H1 (cell line): ENCODE measurements at regions not wholly inside any gene's neighbourhood (a gene's known extent, or its start where the extent isn't known, plus 50 kb on each side); places are given as distances from the start of the nearest gene placed in this dataset.

Source experiments
- CTCF ChIA-PET: fragments of 300-600 bp; sonication (Branson Sonifier 250); formaldehyde crosslinking; loops from one replicate; lab custom pipeline; 2021; ENCODE audit not compliant: partially characterized antibody; lab: Charles Lee
- POLR2A ChIA-PET: fragments of 300-600 bp; sonication (Branson Sonifier 250); formaldehyde crosslinking; loops from one replicate; lab custom pipeline; 2021; ENCODE audit warnings: inconsistent platforms; ENCODE audit not compliant: partially characterized antibody; lab: Charles Lee
- DNase-seq, 2 experiments: peaks; one replicate each; pipeline versions ENCODE4 v3.0.0 to v3.0.0-alpha.2; 2010 to 2022; ENCODE audit warnings: low spot score in 2 of 2, low read depth in 1 of 2, mixed read lengths in 1 of 2
- FAIRE-seq: peaks from 2 replicates; lab custom pipeline; 2011; peaks lifted over from hg19 to GRCh38; lab: Jason Lieb, UNC
- H2AFZ ChIP-seq: 2 replicates; pipeline ENCODE4 v1.8.1; 2012; ENCODE audit warnings: low read length, inconsistent platforms
- H2AK5ac ChIP-seq: 2 replicates; pipeline ENCODE4 v1.6.1; 2013; ENCODE audit warnings: low read depth, low read length
- H2BK120ac ChIP-seq: replicated peaks from 2 replicates; pipeline ENCODE3; 2013; ENCODE audit warnings: low read depth, low read length, inconsistent platforms
- H2BK12ac ChIP-seq: 2 replicates; pipeline ENCODE4 v1.6.1; 2013; ENCODE audit warnings: low read depth, low read length
- H2BK15ac ChIP-seq: 2 replicates; pipeline ENCODE4 v1.6.1; 2013; ENCODE audit warnings: low read length
- H2BK20ac ChIP-seq: 2 replicates; pipeline ENCODE4 v1.6.1; 2013; ENCODE audit warnings: low read length
- H2BK5ac ChIP-seq: 2 replicates; pipeline ENCODE4 v1.6.1; 2013; ENCODE audit warnings: low read depth, low read length
- H3K14ac ChIP-seq: 2 replicates; pipeline ENCODE4 v1.6.1; 2013; ENCODE audit warnings: inconsistent platforms; ENCODE audit not compliant: insufficient read length
- H3K18ac ChIP-seq: 2 replicates; pipeline ENCODE4 v1.6.1; 2013; ENCODE audit warnings: low read length; ENCODE audit errors: extremely low read depth
- H3K23ac ChIP-seq: 2 replicates; pipeline ENCODE4 v1.6.1; 2013; ENCODE audit warnings: inconsistent platforms; ENCODE audit not compliant: insufficient read length
- H3K23me2 ChIP-seq: 2 replicates; pipeline ENCODE4 v1.6.1; 2013; ENCODE audit warnings: low read depth, low read length
- H3K27ac ChIP-seq: 2 replicates; pipeline ENCODE4 v1.6.1; 2011; ENCODE audit warnings: low read depth, low read length, inconsistent platforms
- H3K27me3 ChIP-seq, 4 experiments: replicated peaks in 1 of 4; 1 replicate in 1 of 4; 2 replicates in 3 of 4; pipeline versions ENCODE4 v1.6.1 to v1.8.1; 2011 to 2013; ENCODE audit warnings: low read length in 3 of 4, mild to moderate bottlenecking in 3 of 4, inconsistent platforms in 2 of 4, mixed read lengths in 2 of 4, moderate library complexity in 1 of 4; ENCODE audit not compliant: control insufficient read depth in 3 of 4, insufficient read depth in 3 of 4; ENCODE audit errors: extremely low read depth in 1 of 4
- H3K36me3 ChIP-seq, 4 experiments: 2 replicates each; pipeline versions ENCODE4 v1.6.1 to v1.8.1; 2011 to 2013; ENCODE audit warnings: mild to moderate bottlenecking in 4 of 4, low read length in 3 of 4, moderate library complexity in 2 of 4, control low read depth in 1 of 4, inconsistent platforms in 1 of 4; ENCODE audit not compliant: insufficient read depth in 4 of 4, control insufficient read depth in 2 of 4
- H3K4ac ChIP-seq: replicated peaks from 2 replicates; pipeline ENCODE3; 2013; ENCODE audit warnings: low read length, low read depth, mixed read lengths, inconsistent platforms; ENCODE audit not compliant: insufficient read length
- H3K4me1 ChIP-seq, 4 experiments: replicated peaks in 1 of 4; 1 replicate in 1 of 4; 2 replicates in 3 of 4; pipeline versions ENCODE4 v1.6.1 to v1.8.1; 2011 to 2013; ENCODE audit warnings: low read length in 3 of 4, inconsistent platforms in 2 of 4, mixed read lengths in 1 of 4; ENCODE audit not compliant: insufficient read depth in 4 of 4, control insufficient read depth in 3 of 4
- H3K4me2 ChIP-seq, 2 experiments: 2 replicates each; pipeline versions ENCODE4 v1.6.1 to v1.8.1; 2011 to 2013; ENCODE audit warnings: low read depth in 2 of 2, low read length in 2 of 2, control low read depth in 1 of 2, inconsistent platforms in 1 of 2, mild to moderate bottlenecking in 1 of 2; ENCODE audit not compliant: insufficient read depth in 1 of 2
- H3K4me3 ChIP-seq, 4 experiments: fragments of 200-600, 300-600 bp in 1 of 4; sonication (generic), shearing (Covaris generic), sonication (Bioruptor Twin) in 1 of 4; 2 replicates each; pipeline versions ENCODE4 v1.5.1 to v1.8.1; 2011 to 2016; ENCODE audit warnings: low read length in 4 of 4, low read depth in 3 of 4, control low read depth in 2 of 4, inconsistent platforms in 2 of 4, mild to moderate bottlenecking in 2 of 4, mixed read lengths in 1 of 4, moderate library complexity in 1 of 4; ENCODE audit not compliant: insufficient read depth in 2 of 4; ENCODE audit errors: extremely low read depth in 1 of 4
- H3K56ac ChIP-seq: replicated peaks from 2 replicates; pipeline ENCODE3; 2013; ENCODE audit warnings: low read depth, mild to moderate bottlenecking, mixed read lengths, low read length, inconsistent platforms; ENCODE audit not compliant: insufficient read length
- H3K79me1 ChIP-seq: 2 replicates; pipeline ENCODE4 v1.6.1; 2013; ENCODE audit warnings: low read depth, low read length, control low read depth
- H3K79me2 ChIP-seq, 2 experiments: 2 replicates each; pipeline versions ENCODE4 v1.6.1 to v1.8.1; 2012 to 2013; ENCODE audit warnings: low read length in 2 of 2, mild to moderate bottlenecking in 2 of 2, inconsistent platforms in 1 of 2; ENCODE audit not compliant: insufficient read depth in 2 of 2, control insufficient read depth in 1 of 2
- H3K9ac ChIP-seq, 4 experiments: replicated peaks in 1 of 4; 1 replicate in 1 of 4; 2 replicates in 3 of 4; pipeline versions ENCODE4 v1.6.1 to v1.8.1; 2011 to 2013; ENCODE audit warnings: low read depth in 3 of 4, low read length in 3 of 4, control low read depth in 2 of 4, mild to moderate bottlenecking in 2 of 4, moderate library complexity in 2 of 4, inconsistent platforms in 1 of 4; ENCODE audit errors: extremely low read depth in 1 of 4
- H3K9me3 ChIP-seq, 2 experiments: 2 replicates each; pipeline versions ENCODE4 v1.6.1 to v1.8.1; 2012 to 2013; ENCODE audit warnings: mild to moderate bottlenecking in 2 of 2, moderate library complexity in 2 of 2, control low read depth in 1 of 2, inconsistent platforms in 1 of 2, low read depth in 1 of 2, low read length in 1 of 2, mixed read lengths in 1 of 2; ENCODE audit not compliant: insufficient read depth in 2 of 2
- H4K20me1 ChIP-seq, 2 experiments: replicated peaks in 1 of 2; 2 replicates each; pipeline versions ENCODE3 to v1.8.1; 2011 to 2013; ENCODE audit warnings: inconsistent platforms in 2 of 2, low read length in 2 of 2, mild to moderate bottlenecking in 1 of 2; ENCODE audit not compliant: insufficient read depth in 2 of 2, control insufficient read depth in 1 of 2
- H4K5ac ChIP-seq: 2 replicates; pipeline ENCODE4 v1.6.1; 2013; ENCODE audit warnings: low read length, low read depth, mixed read lengths, inconsistent platforms; ENCODE audit not compliant: insufficient read length
- H4K8ac ChIP-seq: 2 replicates; pipeline ENCODE4 v1.8.0; 2013; ENCODE audit warnings: mild to moderate bottlenecking, moderate library complexity, low read length, inconsistent platforms; ENCODE audit not compliant: insufficient read depth; ENCODE audit errors: extremely low read depth
- H4K91ac ChIP-seq: replicated peaks from 2 replicates; pipeline ENCODE3; 2013; ENCODE audit warnings: low read length, mixed read lengths, inconsistent platforms; ENCODE audit not compliant: insufficient read length
- CBX5 ChIP-seq: fragments of 300-800, 300-1000 bp; sonication (generic); IDR thresholded peaks from 2 replicates; pipeline ENCODE4 v1.7.1; 2016; ENCODE audit warnings: antibody characterized with exemption, low read length, low read depth
- CTBP2 ChIP-seq: IDR thresholded peaks from 2 replicates; pipeline ENCODE4 v1.7.0; 2011; ENCODE audit warnings: borderline replicate concordance, mild to moderate bottlenecking, moderate library complexity, mixed read lengths, low read length; ENCODE audit not compliant: insufficient read depth, insufficient read length
- KDM5A ChIP-seq: fragments of 200-600 bp; IDR thresholded peaks from 2 replicates; pipeline ENCODE4 v1.7.1; 2012; ENCODE audit warnings: mild to moderate bottlenecking, low read length, inconsistent platforms, mixed read lengths
- MAFK ChIP-seq: IDR thresholded peaks from 2 replicates; pipeline ENCODE4 v1.6.1; 2012; ENCODE audit warnings: low read depth, mild to moderate bottlenecking, improper control_type of control experiment, low read length
- POU5F1 ChIP-seq: IDR thresholded peaks from 2 replicates; pipeline ENCODE4 v1.6.1; 2011; ENCODE audit warnings: low read depth, mild to moderate bottlenecking, low read length, moderate library complexity
- SP2 ChIP-seq: IDR thresholded peaks from 2 replicates; pipeline ENCODE4 v1.6.1; 2012; ENCODE audit warnings: mild to moderate bottlenecking, low read length, inconsistent platforms
- SP4 ChIP-seq: IDR thresholded peaks from 2 replicates; pipeline ENCODE4 v1.6.1; 2012; ENCODE audit warnings: low read length, inconsistent platforms
- SRF ChIP-seq: IDR thresholded peaks from 2 replicates; pipeline ENCODE4 v1.6.1; 2011; ENCODE audit warnings: mild to moderate bottlenecking, low read depth, low read length, moderate library complexity
- TAF7 ChIP-seq: optimal IDR thresholded peaks from 2 replicates; pipeline ENCODE3; 2011; ENCODE audit warnings: low read depth, mild to moderate bottlenecking, inconsistent platforms, low read length, moderate library complexity, borderline replicate concordance
- WGBS, 2 experiments: shearing (Covaris generic) in 1 of 2; methylation state at CpG; one replicate each; pipeline versions ENCODE4 v1.1.6 to v1.1.7; 2013 to 2015; ENCODE audit warnings: low lambda C conversion rate in 2 of 2, mixed read lengths in 2 of 2, inconsistent platforms in 1 of 2, low coverage in 1 of 2, missing lambda C conversion rate in 1 of 2; ENCODE audit not compliant: insufficient replicate concordance in 2 of 2, insufficient coverage in 1 of 2, insufficient read length in 1 of 2; ENCODE audit errors: extremely low coverage in 1 of 2, missing lambda C conversion rate in 1 of 2; 5-methylcytosine and 5-hydroxymethylcytosine counted together

DNA sequence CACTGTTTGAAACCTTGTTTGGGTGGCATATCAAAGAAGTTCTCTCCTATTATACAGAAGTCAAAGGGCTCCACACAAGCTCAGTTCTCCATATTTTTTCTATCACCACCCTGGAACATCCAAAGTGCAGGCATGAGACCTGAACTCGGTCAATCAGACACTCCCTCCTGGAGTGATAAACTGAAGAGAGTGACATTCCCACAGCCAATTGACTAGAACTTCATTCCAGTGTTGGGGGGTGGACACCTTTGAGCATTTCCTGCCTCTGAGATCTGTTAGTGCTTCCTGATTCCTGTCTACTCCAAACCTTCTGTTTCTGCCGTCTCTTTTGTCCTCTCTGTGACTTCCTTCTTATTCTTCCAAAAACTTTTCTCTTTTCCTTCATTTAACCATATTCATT is 220.7 kb upstream of the NOX3 start:
- TF ChIP-seq MAFK (no peak), KDM5A (no peak), SRF (no peak), CTBP2 (no peak), TAF7 (no peak), SP2 (no peak), CBX5 (no peak), SP4 (no peak), POU5F1 (no peak)
- no peaks in the 10 kb centered on the region for H3K4me1 ChIP-seq
- no peaks in the 10 kb centered on the region for H3K79me1 ChIP-seq
- no peak overlapping the region for H3K4ac ChIP-seq
- no peak overlapping the region for H3K4me3 ChIP-seq
- H3K23me2 ChIP-seq = no peaks in the 10 kb centered on the region
- H2BK12ac ChIP-seq = no peak overlapping the region
- H3K79me2 ChIP-seq = no peaks in the 10 kb centered on the region
- H3K14ac ChIP-seq = no peak overlapping the region
- H3K36me3 ChIP-seq = no peaks in the 10 kb centered on the region
- H4K91ac ChIP-seq = no peak overlapping the region
- H3K56ac ChIP-seq = no peak overlapping the region
- H3K9ac ChIP-seq = no peak overlapping the region
- H3K23ac ChIP-seq = no peak overlapping the region
- ChIA-PET CTCF (no interaction called here), POLR2A (no interaction called here)
- H2AK5ac ChIP-seq = no peak overlapping the region
- DNase-seq (no peak), FAIRE-seq (no peak)
- H3K9me3 ChIP-seq = no peaks in the 10 kb centered on the region
- H4K5ac ChIP-seq = no peak overlapping the region
- peak overlapping the region; percentile 3; the same call in 1 of the 2 replicates for H2AFZ ChIP-seq
- H2BK5ac ChIP-seq = no peak overlapping the region
- no peak overlapping the region for H2BK20ac ChIP-seq
- no peak overlapping the region for H3K4me2 ChIP-seq
- no peaks in the 10 kb centered on the region for H4K20me1 ChIP-seq
- no peak overlapping the region for H2BK120ac ChIP-seq
- H3K27ac ChIP-seq = no peak overlapping the region
- no peak overlapping the region for H4K8ac ChIP-seq
- H3K27me3 ChIP-seq = no peaks in the 10 kb centered on the region
- 80% methylated on average over 2 of the region's 2 CpGs; no CpG with 5 or more reads in 1 of the 2 experiments for WGBS, 2 experiments
- no peak overlapping the region for H3K18ac ChIP-seq
- no peak overlapping the region for H2BK15ac ChIP-seq
